ENCODE measurements at regions not wholly inside any gene's neighbourhood (a gene's known extent, or its start where the extent isn't known, plus 50 kb on each side); places are given as distances from the start of the nearest gene placed in this dataset.

DNA sequence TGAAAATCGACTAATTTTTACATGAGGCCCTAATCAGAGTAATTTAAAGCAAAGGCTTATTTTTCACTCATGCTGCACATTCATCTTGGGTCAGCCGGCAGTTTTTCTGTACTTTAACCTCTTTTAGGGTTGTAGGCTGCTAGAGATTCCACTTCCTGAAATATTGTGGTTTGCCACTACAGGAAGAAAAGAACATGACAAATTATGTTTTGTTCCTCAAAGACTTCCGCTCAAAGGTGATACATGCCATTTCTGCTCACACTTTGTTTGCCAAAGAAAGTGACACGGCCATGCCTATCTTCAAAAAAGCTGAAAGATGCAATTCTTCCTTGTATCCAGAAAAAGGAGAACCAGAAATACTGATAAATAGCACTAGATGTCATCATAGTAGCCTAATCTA, 183.4 kb upstream of the PPFIA2 start:
- 36% methylated on average over 4 of the region's 4 CpGs for WGBS

DNA sequence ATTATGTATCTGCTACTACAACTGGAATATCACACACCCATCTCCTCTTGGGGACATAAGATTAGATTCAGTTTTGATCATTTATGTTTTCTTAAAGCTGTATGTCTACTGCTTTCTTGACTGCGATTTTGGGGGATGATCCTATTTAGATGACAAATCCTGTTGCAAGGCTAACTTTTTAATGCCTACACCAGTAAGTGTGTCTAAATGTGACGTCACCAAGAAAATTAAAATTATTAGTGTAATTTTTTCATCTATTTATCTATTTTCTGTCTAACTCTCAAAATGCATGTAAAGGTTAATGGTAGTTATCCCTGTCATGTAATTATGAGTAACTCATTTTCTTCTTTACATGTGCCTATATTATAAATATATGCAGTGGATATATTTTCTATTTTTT, 170.9 kb upstream of the PPFIA2 start:
- TF ChIP-seq, protein P1, sequence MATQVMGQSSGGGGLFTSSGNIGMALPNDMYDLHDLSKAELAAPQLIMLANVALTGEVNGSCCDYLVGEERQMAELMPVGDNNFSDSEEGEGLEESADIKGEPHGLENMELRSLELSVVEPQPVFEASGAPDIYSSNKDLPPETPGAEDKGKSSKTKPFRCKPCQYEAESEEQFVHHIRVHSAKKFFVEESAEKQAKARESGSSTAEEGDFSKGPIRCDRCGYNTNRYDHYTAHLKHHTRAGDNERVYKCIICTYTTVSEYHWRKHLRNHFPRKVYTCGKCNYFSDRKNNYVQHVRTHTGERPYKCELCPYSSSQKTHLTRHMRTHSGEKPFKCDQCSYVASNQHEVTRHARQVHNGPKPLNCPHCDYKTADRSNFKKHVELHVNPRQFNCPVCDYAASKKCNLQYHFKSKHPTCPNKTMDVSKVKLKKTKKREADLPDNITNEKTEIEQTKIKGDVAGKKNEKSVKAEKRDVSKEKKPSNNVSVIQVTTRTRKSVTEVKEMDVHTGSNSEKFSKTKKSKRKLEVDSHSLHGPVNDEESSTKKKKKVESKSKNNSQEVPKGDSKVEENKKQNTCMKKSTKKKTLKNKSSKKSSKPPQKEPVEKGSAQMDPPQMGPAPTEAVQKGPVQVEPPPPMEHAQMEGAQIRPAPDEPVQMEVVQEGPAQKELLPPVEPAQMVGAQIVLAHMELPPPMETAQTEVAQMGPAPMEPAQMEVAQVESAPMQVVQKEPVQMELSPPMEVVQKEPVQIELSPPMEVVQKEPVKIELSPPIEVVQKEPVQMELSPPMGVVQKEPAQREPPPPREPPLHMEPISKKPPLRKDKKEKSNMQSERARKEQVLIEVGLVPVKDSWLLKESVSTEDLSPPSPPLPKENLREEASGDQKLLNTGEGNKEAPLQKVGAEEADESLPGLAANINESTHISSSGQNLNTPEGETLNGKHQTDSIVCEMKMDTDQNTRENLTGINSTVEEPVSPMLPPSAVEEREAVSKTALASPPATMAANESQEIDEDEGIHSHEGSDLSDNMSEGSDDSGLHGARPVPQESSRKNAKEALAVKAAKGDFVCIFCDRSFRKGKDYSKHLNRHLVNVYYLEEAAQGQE (IDR thresholded peaks at IDR 0.05), result no peak
- no peak for TF ChIP-seq JUND (IDR thresholded peaks at IDR 0.05)
- TF ChIP-seq, protein P2, sequence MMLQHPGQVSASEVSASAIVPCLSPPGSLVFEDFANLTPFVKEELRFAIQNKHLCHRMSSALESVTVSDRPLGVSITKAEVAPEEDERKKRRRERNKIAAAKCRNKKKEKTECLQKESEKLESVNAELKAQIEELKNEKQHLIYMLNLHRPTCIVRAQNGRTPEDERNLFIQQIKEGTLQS (IDR thresholded peaks at IDR 0.05), result no peak
- no peak for TF ChIP-seq RXRA (IDR thresholded peaks at IDR 0.05)
- TF ChIP-seq FOXA1 (IDR thresholded peaks at IDR 0.05), result no peak
- TF ChIP-seq YY1 (IDR thresholded peaks at IDR 0.05), result no peak
- TF ChIP-seq MAX (IDR thresholded peaks at IDR 0.05), result no peak
- TF ChIP-seq GABPA (IDR thresholded peaks at IDR 0.05 in 1 of 2, conservative IDR thresholded peaks at IDR 0.05 in 1 of 2), result no peak
- no peak for TF ChIP-seq FOXA2 (IDR thresholded peaks at IDR 0.05)
- TF ChIP-seq, protein P3, sequence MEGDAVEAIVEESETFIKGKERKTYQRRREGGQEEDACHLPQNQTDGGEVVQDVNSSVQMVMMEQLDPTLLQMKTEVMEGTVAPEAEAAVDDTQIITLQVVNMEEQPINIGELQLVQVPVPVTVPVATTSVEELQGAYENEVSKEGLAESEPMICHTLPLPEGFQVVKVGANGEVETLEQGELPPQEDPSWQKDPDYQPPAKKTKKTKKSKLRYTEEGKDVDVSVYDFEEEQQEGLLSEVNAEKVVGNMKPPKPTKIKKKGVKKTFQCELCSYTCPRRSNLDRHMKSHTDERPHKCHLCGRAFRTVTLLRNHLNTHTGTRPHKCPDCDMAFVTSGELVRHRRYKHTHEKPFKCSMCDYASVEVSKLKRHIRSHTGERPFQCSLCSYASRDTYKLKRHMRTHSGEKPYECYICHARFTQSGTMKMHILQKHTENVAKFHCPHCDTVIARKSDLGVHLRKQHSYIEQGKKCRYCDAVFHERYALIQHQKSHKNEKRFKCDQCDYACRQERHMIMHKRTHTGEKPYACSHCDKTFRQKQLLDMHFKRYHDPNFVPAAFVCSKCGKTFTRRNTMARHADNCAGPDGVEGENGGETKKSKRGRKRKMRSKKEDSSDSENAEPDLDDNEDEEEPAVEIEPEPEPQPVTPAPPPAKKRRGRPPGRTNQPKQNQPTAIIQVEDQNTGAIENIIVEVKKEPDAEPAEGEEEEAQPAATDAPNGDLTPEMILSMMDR (IDR thresholded peaks at IDR 0.05; ENCODE audit: low read depth, low read length, missing input control), result no peak
- TF ChIP-seq HNF4A (conservative IDR thresholded peaks at IDR 0.05), result no peak
- no peak for TF ChIP-seq HNF4G (IDR thresholded peaks at IDR 0.05)
- Histone ChIP-seq H3K4me3 (ENCODE audit: low read depth in 1 of 3, low read length in 3 of 3) (no peak overlapping the region), H3K9ac (ENCODE audit: low read depth in 1 of 2, low read length in 2 of 2) (no peak overlapping the region), H3K36me3 (ENCODE audit: control insufficient read depth in 4 of 4, insufficient read depth in 3 of 4, low read depth in 1 of 4, low read length in 3 of 4) (no peaks in the 10 kb centered on the region), H3K27ac (ENCODE audit: low read depth in 1 of 2, low read length in 2 of 2) (no peak overlapping the region), H3K27me3 (ENCODE audit: control insufficient read depth in 4 of 4, insufficient read depth in 4 of 4, low read length in 3 of 4) (no peaks in the 10 kb centered on the region), H3K9me3 (ENCODE audit: control insufficient read depth in 4 of 4, low read length in 3 of 4) (no peaks in the 10 kb centered on the region), H3K4me1 (ENCODE audit: control insufficient read depth in 4 of 4, insufficient read depth in 4 of 4, low read length in 3 of 4) (no peaks in the 10 kb centered on the region)
- 66% methylated on average over 2 of the region's 2 CpGs for WGBS
- no peak for DNase-seq (ENCODE audit: low spot score)

More for the DNA sequence above, 183.4 kb upstream of the PPFIA2 start:
- Histone ChIP-seq H3K27me3 (ENCODE audit: control insufficient read depth in 4 of 4, insufficient read depth in 4 of 4, low read length in 3 of 4) (no peaks in the 10 kb centered on the region), H3K27ac (ENCODE audit: low read depth in 1 of 2, low read length in 2 of 2) (no peak overlapping the region), H3K4me1 (ENCODE audit: control insufficient read depth in 4 of 4, insufficient read depth in 4 of 4, low read length in 3 of 4) (no peaks in the 10 kb centered on the region), H3K4me3 (ENCODE audit: low read depth in 1 of 3, low read length in 3 of 3) (no peak overlapping the region), H3K9ac (ENCODE audit: low read depth in 1 of 2, low read length in 2 of 2) (no peak overlapping the region), H3K9me3 (ENCODE audit: control insufficient read depth in 4 of 4, low read length in 3 of 4) (no peaks in the 10 kb centered on the region), H3K36me3 (ENCODE audit: control insufficient read depth in 4 of 4, insufficient read depth in 3 of 4, low read depth in 1 of 4, low read length in 3 of 4) (no peaks in the 10 kb centered on the region)
- no peak for DNase-seq (ENCODE audit: low spot score)
- no peak for TF ChIP-seq JUND (IDR thresholded peaks at IDR 0.05)
- TF ChIP-seq EGR1 (IDR thresholded peaks at IDR 0.05; ENCODE audit: low read depth in 2 of 2), result no peak
- TF ChIP-seq FOXA2 (IDR thresholded peaks at IDR 0.05), result no peak
- TF ChIP-seq RXRA (IDR thresholded peaks at IDR 0.05), result no peak

GRCh38 chr12:81896771-81897170, 137.6 kb upstream of the PPFIA2 start:
- WGBS, result 88% methylated on average over 9 of the region's 9 CpGs
- H3K4me3 ChIP-seq (ENCODE audit: low read depth in 1 of 3, low read length in 3 of 3), result no peak overlapping the region
- no peak for DNase-seq (ENCODE audit: low spot score)
- H3K27ac ChIP-seq (ENCODE audit: low read depth in 1 of 2, low read length in 2 of 2), result no peak overlapping the region
- H3K36me3 ChIP-seq (ENCODE audit: control insufficient read depth in 4 of 4, insufficient read depth in 3 of 4, low read depth in 1 of 4, low read length in 3 of 4), result no peaks in the 10 kb centered on the region
- TF ChIP-seq, protein P4, sequence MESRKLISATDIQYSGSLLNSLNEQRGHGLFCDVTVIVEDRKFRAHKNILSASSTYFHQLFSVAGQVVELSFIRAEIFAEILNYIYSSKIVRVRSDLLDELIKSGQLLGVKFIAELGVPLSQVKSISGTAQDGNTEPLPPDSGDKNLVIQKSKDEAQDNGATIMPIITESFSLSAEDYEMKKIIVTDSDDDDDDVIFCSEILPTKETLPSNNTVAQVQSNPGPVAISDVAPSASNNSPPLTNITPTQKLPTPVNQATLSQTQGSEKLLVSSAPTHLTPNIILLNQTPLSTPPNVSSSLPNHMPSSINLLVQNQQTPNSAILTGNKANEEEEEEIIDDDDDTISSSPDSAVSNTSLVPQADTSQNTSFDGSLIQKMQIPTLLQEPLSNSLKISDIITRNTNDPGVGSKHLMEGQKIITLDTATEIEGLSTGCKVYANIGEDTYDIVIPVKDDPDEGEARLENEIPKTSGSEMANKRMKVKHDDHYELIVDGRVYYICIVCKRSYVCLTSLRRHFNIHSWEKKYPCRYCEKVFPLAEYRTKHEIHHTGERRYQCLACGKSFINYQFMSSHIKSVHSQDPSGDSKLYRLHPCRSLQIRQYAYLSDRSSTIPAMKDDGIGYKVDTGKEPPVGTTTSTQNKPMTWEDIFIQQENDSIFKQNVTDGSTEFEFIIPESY (IDR thresholded peaks at IDR 0.05), result no peak
- TF ChIP-seq EGR1 (IDR thresholded peaks at IDR 0.05; ENCODE audit: low read depth in 2 of 2) (no peak), HNF4G (IDR thresholded peaks at IDR 0.05) (no peak), RAD21 (IDR thresholded peaks at IDR 0.05) (no peak), TAF1 (conservative IDR thresholded peaks at IDR 0.05) (no peak), SP1 (IDR thresholded peaks at IDR 0.05) (no peak), YY1 (IDR thresholded peaks at IDR 0.05) (no peak)
- TF ChIP-seq, protein P1 (IDR thresholded peaks at IDR 0.05), result no peak
- no peak overlapping the region for H3K9ac ChIP-seq (ENCODE audit: low read depth in 1 of 2, low read length in 2 of 2)
- no peaks in the 10 kb centered on the region for H3K27me3 ChIP-seq (ENCODE audit: control insufficient read depth in 4 of 4, insufficient read depth in 4 of 4, low read length in 3 of 4)
- no peaks in the 10 kb centered on the region for H3K4me1 ChIP-seq (ENCODE audit: control insufficient read depth in 4 of 4, insufficient read depth in 4 of 4, low read length in 3 of 4)
- H3K9me3 ChIP-seq (ENCODE audit: control insufficient read depth in 4 of 4, low read length in 3 of 4), result peaks cover 2 to 5% (median 4%) of the 10 kb centered on the region in 4 donors
